HEK293 (cell line): ENCODE measurements at regions not wholly inside any gene's neighbourhood (a gene's known extent, or its start where the extent isn't known, plus 50 kb on each side); places are given as distances from the start of the nearest gene placed in this dataset.

Experiments
- BCL11A ChIP-seq: fragments of 450-650 bp; formaldehyde crosslinking; IDR thresholded peaks from 2 replicates; pipeline ENCODE4 v1.5.1; 2016; ENCODE audit warnings: low read depth, missing biosample characterization, missing genetic modification characterization
- CTCF ChIP-seq: fragments of 450-650 bp; formaldehyde crosslinking; IDR thresholded peaks from 2 replicates; pipeline ENCODE4 v1.5.1; 2016; ENCODE audit warnings: missing biosample characterization, missing genetic modification characterization
- ELK4 ChIP-seq: IDR thresholded peaks from 2 replicates; pipeline ENCODE4 v1.6.1; 2011; ENCODE audit warnings: mild to moderate bottlenecking, low read depth, low read length, borderline replicate concordance
- KLF7 ChIP-seq: fragments of 450-650 bp; formaldehyde crosslinking; IDR thresholded peaks from 2 replicates; pipeline ENCODE4 v1.5.1; 2016; ENCODE audit warnings: missing biosample characterization, missing genetic modification characterization, borderline replicate concordance
- ZNF777 ChIP-seq: fragments of 450-650 bp; formaldehyde crosslinking; IDR thresholded peaks from 2 replicates; pipeline ENCODE4 v1.5.1; 2017; ENCODE audit warnings: missing biosample characterization, missing genetic modification characterization, borderline replicate concordance

- TF ChIP-seq KLF7 (tag by site-specific recombination) = no peak
- TF ChIP-seq ZNF777 = no peak
- no peak for TF ChIP-seq CTCF (tag by site-specific recombination)
- TF ChIP-seq BCL11A = no peak
- TF ChIP-seq ELK4 = no peak
Measured at GRCh38 chr3:3241596-3241995, 62.1 kb upstream of the CRBN start.
